HEK293 (cell line): ENCODE measurements at regions not wholly inside any gene's neighbourhood (a gene's known extent, or its start where the extent isn't known, plus 50 kb on each side); places are given as distances from the start of the nearest gene placed in this dataset.

ENCODE experiments used
- CTCF ChIA-PET: fragments of 350-600 bp; formaldehyde crosslinking; extraction: SDS; loops from one replicate; lab custom pipeline; 2021; ENCODE audit warnings: antibody characterized with exemption; lab: Yijun Ruan, JAX
- POLR2A ChIA-PET: fragments of 300-600 bp; formaldehyde crosslinking; extraction: SDS; loops from one replicate; lab custom pipeline; 2020; ENCODE audit warnings: antibody characterized with exemption, inconsistent platforms; lab: Yijun Ruan, JAX
- H3K27ac ChIP-seq: fragments of 200-500 bp; sonication (Bioruptor generic); 2 replicates; pipeline ENCODE4 v1.5.1; 2014; ENCODE audit warnings: low read depth, low read length, control low read depth, inconsistent platforms; ENCODE audit errors: extremely low read depth
- H3K36me3 ChIP-seq, 2 experiments: fragments of 200-500 bp in 1 of 2; sonication (Bioruptor generic) in 1 of 2; 1 replicate in 1 of 2; 2 replicates in 1 of 2; pipeline ENCODE4 v1.5.1; 2014 to 2017; ENCODE audit warnings: inconsistent platforms in 2 of 2, low read length in 2 of 2; ENCODE audit not compliant: control insufficient read depth in 2 of 2, insufficient read depth in 1 of 2
- H3K4me1 ChIP-seq: fragments of 200-500 bp; sonication (Bioruptor generic); 2 replicates; pipeline ENCODE4 v1.5.1; 2014; ENCODE audit warnings: mild to moderate bottlenecking, low read length, inconsistent platforms; ENCODE audit not compliant: control insufficient read depth, insufficient read depth
- H3K4me3 ChIP-seq: 2 replicates; pipeline ENCODE4 v1.5.1; 2011; ENCODE audit warnings: low read depth, mild to moderate bottlenecking, control low read depth, low read length, moderate library complexity
- H3K9me3 ChIP-seq: fragments of 200-500 bp; sonication (Bioruptor generic); 2 replicates; pipeline ENCODE4 v1.5.1; 2014; ENCODE audit warnings: low read depth, low read length, inconsistent platforms; ENCODE audit not compliant: control insufficient read depth, insufficient read depth
- BCL11A ChIP-seq: fragments of 450-650 bp; formaldehyde crosslinking; IDR thresholded peaks from 2 replicates; pipeline ENCODE4 v1.5.1; 2016; ENCODE audit warnings: low read depth, missing biosample characterization, missing genetic modification characterization
- BCL6B ChIP-seq: fragments of 450-650 bp; formaldehyde crosslinking; IDR thresholded peaks from 2 replicates; pipeline ENCODE4 v1.5.1; 2017; ENCODE audit warnings: missing biosample characterization, missing genetic modification characterization
- KLF1 ChIP-seq: fragments of 450-650 bp; formaldehyde crosslinking; IDR thresholded peaks from 2 replicates; pipeline ENCODE4 v1.5.1; 2016; ENCODE audit warnings: missing biosample characterization, missing genetic modification characterization
- KLF7 ChIP-seq: fragments of 450-650 bp; formaldehyde crosslinking; IDR thresholded peaks from 2 replicates; pipeline ENCODE4 v1.5.1; 2016; ENCODE audit warnings: missing biosample characterization, missing genetic modification characterization, borderline replicate concordance
- MZF1 ChIP-seq: fragments of 450-650 bp; formaldehyde crosslinking; IDR thresholded peaks from 2 replicates; pipeline ENCODE4 v1.5.1; 2017; ENCODE audit warnings: missing biosample characterization, missing genetic modification characterization, borderline replicate concordance
- SP7 ChIP-seq: fragments of 450-650 bp; formaldehyde crosslinking; IDR thresholded peaks from 2 replicates; pipeline ENCODE4 v1.5.1; 2016; ENCODE audit warnings: missing biosample characterization, missing genetic modification characterization
- TCF7L2 ChIP-seq: IDR thresholded peaks from 2 replicates; pipeline ENCODE4 v1.6.1; 2011; ENCODE audit warnings: low read depth, mild to moderate bottlenecking, inconsistent platforms, low read length, moderate library complexity, borderline replicate concordance
- TSHZ1 ChIP-seq: fragments of 450-650 bp; formaldehyde crosslinking; IDR thresholded peaks from 2 replicates; pipeline ENCODE4 v1.5.1; 2016; ENCODE audit warnings: missing biosample characterization, missing genetic modification characterization, borderline replicate concordance
- YY2 ChIP-seq: fragments of 450-650 bp; formaldehyde crosslinking; IDR thresholded peaks from 2 replicates; pipeline ENCODE4 v1.5.1; 2016; ENCODE audit warnings: missing biosample characterization, missing genetic modification characterization
- ZBTB20 ChIP-seq: fragments of 450-650 bp; formaldehyde crosslinking; IDR thresholded peaks from 2 replicates; pipeline ENCODE4 v1.5.1; 2016; ENCODE audit warnings: missing biosample characterization, missing genetic modification characterization
- ZNF174 ChIP-seq: fragments of 450-650 bp; formaldehyde crosslinking; IDR thresholded peaks from 2 replicates; pipeline ENCODE4 v1.5.0; 2017; ENCODE audit warnings: missing biosample characterization, mild to moderate bottlenecking, missing genetic modification characterization
- ZNF19 ChIP-seq: fragments of 450-650 bp; formaldehyde crosslinking; IDR thresholded peaks from 2 replicates; pipeline ENCODE4; 2016; ENCODE audit warnings: missing biosample characterization, missing genetic modification characterization, low read depth
- ZNF23 ChIP-seq: fragments of 450-650 bp; formaldehyde crosslinking; IDR thresholded peaks from 2 replicates; pipeline ENCODE4 v1.5.1; 2016; ENCODE audit warnings: missing biosample characterization, missing genetic modification characterization, borderline replicate concordance
- ZNF423 ChIP-seq: fragments of 450-650 bp; formaldehyde crosslinking; IDR thresholded peaks from 2 replicates; pipeline ENCODE4 v1.5.1; 2016; ENCODE audit warnings: missing biosample characterization, missing genetic modification characterization
- ZNF544 ChIP-seq: fragments of 450-650 bp; formaldehyde crosslinking; IDR thresholded peaks from 2 replicates; pipeline ENCODE4 v1.5.0; 2017; ENCODE audit warnings: missing biosample characterization, missing genetic modification characterization
- ZNF76 ChIP-seq: fragments of 450-650 bp; formaldehyde crosslinking; IDR thresholded peaks from 2 replicates; pipeline ENCODE4; 2016; ENCODE audit warnings: low read depth, missing biosample characterization, missing genetic modification characterization, borderline replicate concordance
- ZNF776 ChIP-seq: fragments of 450-650 bp; formaldehyde crosslinking; IDR thresholded peaks from 2 replicates; pipeline ENCODE4 v1.5.0; 2017; ENCODE audit warnings: missing biosample characterization, missing genetic modification characterization, borderline replicate concordance

- Histone ChIP-seq H3K4me3 (no peak overlapping the region), H3K9me3 (no peaks in the 10 kb centered on the region), H3K4me1 (no peaks in the 10 kb centered on the region), H3K36me3 (no peaks in the 10 kb centered on the region), H3K27ac (no peak overlapping the region)
- POLR2A ChIA-PET, result no interaction called here
- CTCF ChIA-PET, result interaction anchor here (1.1 kb wide), 1 partner anchor 12 kb away, joined by 3 read pairs; no protein-coding TSS in a partner anchor
- TF ChIP-seq BCL6B (no peak), TCF7L2 (no peak), MZF1 (tag by site-specific recombination) (no peak)
These were observed 61.4 kb upstream of the ATXN7L3B start for GRCh38 chr12:74476234-74476633.

- Histone ChIP-seq H3K36me3 (no peaks in the 10 kb centered on the region), H3K9me3 (no peaks in the 10 kb centered on the region), H3K4me1 (no peaks in the 10 kb centered on the region), H3K27ac (no peak overlapping the region), H3K4me3 (no peak overlapping the region)
- TF ChIP-seq MZF1 (tag by site-specific recombination) (no peak), ZNF23 (tag by site-specific recombination) (no peak), BCL11A (tag by site-specific recombination) (no peak)
- ChIA-PET CTCF (no interaction called here), POLR2A (no interaction called here)
These were observed 56.6 kb upstream of the ATXN7L3B start for GRCh38 chr12:74481078-74481477.

GRCh38 chr12:74482115-74482514 is 55.5 kb upstream of the ATXN7L3B start:
- Histone ChIP-seq H3K36me3 (no peaks in the 10 kb centered on the region), H3K27ac (no peak overlapping the region), H3K4me1 (no peaks in the 10 kb centered on the region), H3K9me3 (no peaks in the 10 kb centered on the region)
- CTCF ChIA-PET, result no interaction called here
- TF ChIP-seq SP7 (no peak), ZNF776 (tag by site-specific recombination) (no peak), TSHZ1 (tag by site-specific recombination) (no peak), KLF7 (tag by site-specific recombination) (no peak), KLF1 (tag by site-specific recombination) (no peak), ZNF19 (no peak), ZNF23 (tag by site-specific recombination) (no peak), ZNF423 (no peak)
- TF ChIP-seq, all 188 proteins: peak for 0
- POLR2A ChIA-PET, result no interaction called here
- no peak overlapping the region for H3K4me3 ChIP-seq

- TF ChIP-seq ZNF174 (tag by site-specific recombination) (no peak), ZNF76 (tag by site-specific recombination) (no peak), ZNF544 (tag by site-specific recombination) (no peak), YY2 (tag by site-specific recombination) (no peak), ZBTB20 (tag by site-specific recombination) (no peak)
- Histone ChIP-seq H3K4me1 (no peaks in the 10 kb centered on the region), H3K36me3 (no peaks in the 10 kb centered on the region), H3K9me3 (no peaks in the 10 kb centered on the region), H3K4me3 (no peak overlapping the region), H3K27ac (no peak overlapping the region)
- ChIA-PET POLR2A (no interaction called here), CTCF (interaction anchor here (0.6 to 1.2 kb wide), 2 partner anchors 9 to 20 kb away, joined by 3 to 6 read pairs; no protein-coding TSS in a partner anchor)
These were observed 54.6 kb upstream of the ATXN7L3B start for GRCh38 chr12:74483057-74483456.
